SKM-1 (cell line): ENCODE measurements at regions not wholly inside any gene's neighbourhood (a gene's known extent, or its start where the extent isn't known, plus 50 kb on each side); places are given as distances from the start of the nearest gene placed in this dataset.

Source experiments
- DNase-seq: peaks from one replicate; lab custom pipeline; 2025; ENCODE audit not compliant: unreplicated experiment; lab: John Stamatoyannopoulos, UW

DNA sequence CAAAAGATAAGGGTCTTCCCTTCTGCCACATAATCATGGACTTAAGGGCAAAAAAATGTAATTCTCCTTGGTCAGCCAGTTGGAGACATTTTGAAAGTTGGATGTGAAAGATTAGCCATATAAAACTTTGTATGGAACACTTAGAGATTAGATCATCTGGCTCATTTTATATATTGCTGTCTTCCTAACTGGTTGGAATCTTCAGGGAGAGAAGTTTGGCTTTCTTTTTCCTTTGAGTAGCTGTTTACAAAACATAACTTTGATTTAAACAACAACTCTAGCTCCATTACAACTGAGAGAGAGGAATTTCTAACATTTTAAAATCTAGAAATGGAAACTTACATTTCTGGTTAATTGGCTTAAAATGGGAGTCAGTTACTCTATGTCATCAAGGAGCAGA lies 132.7 kb downstream of the RDH14 start:
- DNase-seq = no peak

DNA sequence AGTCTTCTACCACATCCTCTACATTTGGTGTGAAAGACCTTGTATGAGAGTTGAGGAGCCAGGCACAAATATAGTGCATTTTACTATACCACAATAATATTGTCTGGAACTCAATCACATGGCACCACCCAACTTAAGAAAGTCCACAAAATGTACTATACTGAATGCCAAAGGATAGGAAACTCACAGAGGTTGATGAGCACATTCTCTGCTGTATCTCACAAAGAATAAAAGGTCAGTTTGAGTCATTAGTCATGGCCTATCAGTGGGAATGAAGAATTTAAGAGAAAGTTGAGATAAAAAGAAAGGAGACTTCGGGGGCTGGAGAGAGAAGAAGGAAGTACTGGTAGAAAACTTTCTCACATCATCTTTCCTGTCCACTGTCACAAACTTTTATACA lies 134.3 kb downstream of the RDH14 start:
- no peak for DNase-seq

DNA sequence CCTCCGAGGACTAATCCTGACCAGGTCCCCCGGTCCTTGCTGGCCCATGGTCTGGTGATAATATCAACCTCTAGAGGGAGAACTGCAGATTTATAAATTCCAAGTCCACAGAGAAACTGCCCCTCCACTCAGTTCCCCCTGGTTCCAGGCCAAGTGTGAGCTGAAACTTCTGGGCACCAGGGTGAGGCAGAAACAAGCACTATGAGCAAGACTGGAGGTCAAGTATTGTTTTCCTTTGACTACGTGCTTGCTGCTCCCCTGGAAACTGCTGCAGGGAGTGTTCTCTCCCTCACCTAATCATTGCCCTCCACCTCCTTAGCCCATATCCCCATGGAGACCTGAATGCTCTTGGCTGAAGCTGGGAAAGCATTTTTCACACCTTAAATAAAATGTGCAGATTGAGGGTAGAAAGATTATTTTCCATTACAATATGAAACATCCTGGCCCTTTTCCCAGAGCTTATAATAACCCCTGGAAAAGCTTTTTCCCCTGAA lies 135.2 kb downstream of the RDH14 start:
- no peak for DNase-seq

DNA sequence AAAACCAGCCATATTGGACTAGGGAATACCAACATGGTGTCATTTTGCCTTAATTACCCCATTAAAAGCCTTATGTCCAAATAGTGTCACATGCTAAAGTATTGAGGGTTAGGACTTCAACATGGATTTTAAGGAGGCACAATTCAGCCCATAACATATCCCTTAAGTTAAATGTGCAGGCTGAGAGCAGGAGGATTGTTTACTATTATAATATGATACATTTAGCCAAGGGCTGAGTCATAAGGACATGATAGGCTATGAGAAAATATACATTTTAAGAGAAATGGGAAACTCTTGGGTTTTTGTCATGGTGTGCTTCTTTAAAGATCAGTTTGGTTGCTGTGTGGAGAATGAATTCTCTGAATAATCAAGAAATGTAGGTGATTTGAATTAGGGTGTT lies 136.8 kb downstream of the RDH14 start:
- DNase-seq = no peak

DNA sequence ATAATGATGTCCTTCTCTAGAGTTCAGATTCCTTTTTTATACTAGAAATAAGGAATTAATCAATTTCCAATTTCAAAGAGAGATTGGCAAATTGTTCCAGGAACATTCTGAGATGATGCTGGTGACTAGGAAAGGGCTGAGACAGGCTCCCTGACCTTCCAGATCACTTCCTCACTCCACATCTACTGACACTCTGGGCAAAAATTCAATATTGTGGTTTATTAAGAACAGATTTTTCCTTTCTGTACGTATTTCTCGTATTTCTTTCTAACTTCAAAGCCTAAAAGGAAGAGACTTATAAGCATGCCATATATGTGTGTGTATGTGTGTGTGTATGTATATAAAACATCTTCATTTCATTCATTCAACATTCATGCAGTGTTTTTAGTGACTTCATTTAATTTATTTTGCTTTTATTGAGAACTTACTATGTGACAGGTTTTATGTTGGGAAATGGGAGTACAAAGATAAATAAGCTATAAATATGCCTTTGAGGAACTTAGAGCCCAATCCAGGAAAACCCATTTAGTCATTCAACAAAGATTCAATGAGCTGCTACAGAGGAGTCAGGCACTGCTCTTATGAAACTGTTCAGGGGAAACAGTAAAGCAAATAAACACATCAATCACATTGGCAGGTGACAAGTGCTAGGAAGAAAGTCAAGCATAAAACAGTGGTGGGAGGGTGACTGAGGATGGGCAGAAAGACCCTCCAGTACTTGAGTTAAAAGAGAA lies 137.9 kb downstream of the RDH14 start:
- DNase-seq = no peak

DNA sequence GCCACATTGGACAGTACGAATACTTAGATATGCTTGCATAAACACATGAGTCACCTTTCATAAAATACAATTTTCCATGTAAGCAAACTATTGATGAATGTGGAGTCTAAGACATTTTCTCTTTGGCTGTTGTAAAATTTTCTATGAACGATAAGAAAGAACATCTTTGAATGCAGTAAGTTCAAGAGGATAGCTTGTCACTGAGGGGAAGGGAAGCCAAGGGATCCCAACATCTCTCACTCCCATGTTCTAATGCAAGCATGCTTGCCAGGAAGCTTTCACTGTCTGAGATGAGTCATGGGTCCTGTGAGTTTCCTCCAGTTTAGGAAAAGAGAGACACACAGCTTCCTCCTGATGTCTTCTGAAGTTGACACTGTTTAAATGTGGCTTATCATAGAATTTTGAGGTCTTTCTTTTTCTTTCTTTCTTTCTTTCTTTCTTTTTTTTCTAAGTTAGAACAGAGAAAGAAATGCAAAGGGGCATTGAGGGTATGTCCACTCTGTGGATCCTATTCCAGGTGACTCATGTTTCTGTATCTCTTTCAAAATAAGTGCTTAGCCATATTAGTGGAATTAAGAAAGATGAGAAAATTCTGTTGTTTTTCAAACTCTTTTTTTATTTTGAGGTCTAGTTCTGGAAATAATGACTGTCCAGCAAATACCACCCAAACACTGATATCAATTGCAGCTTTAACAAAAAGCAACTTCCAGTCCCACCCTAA lies 146.6 kb downstream of the RDH14 start:
- no peak for DNase-seq

DNA sequence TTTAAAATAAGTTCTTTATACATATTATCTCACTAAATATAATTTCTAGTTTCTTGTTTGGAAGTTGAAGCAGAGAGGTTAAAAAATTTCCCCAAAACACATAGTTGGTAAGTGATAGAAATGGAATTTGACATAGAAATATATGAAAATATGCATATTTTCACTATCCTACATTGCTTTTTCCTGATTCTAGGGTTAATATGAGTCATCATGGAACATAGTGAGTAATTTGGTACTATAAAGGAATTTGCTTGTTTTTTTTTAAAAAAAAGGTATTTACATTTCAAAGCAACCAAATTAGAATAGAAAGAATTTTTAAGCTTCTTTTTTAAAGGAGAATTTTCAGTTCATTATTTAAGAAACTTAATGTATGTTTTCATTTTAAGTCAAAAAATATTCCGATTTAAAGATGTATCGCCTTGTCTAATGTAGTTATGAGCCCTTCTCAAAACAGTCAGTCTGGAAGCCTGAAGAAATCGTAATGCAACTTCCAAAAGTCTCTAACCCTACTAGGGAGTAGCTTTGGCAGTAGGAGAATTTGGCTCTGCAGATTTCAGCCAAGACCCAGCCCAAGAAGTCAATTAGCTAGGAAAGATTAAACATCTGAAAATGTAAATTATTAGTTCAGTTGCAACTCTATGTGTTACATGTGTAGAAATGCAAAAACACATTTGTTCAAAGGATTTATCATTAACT lies 147.3 kb downstream of the RDH14 start:
- no peak for DNase-seq

DNA sequence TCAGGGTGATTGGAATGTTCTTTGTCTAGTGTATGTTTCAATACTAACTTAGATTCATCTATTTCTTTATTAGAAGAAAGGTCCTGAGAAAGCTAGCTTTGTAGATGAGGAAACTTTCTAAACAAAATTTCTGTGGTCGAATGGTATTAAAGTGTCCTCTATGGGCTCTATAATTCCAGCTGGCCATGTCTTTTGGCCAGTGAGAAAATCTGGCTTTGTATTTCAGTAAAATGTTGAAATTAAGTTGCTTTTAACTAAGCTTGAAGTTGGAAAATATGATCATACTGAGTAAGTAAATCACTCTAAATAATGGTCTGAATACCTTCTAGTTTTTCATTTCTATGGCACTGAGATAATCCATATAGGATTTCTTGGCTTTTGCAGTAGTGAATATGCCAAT lies 148.8 kb downstream of the RDH14 start:
- no peak for DNase-seq

DNA sequence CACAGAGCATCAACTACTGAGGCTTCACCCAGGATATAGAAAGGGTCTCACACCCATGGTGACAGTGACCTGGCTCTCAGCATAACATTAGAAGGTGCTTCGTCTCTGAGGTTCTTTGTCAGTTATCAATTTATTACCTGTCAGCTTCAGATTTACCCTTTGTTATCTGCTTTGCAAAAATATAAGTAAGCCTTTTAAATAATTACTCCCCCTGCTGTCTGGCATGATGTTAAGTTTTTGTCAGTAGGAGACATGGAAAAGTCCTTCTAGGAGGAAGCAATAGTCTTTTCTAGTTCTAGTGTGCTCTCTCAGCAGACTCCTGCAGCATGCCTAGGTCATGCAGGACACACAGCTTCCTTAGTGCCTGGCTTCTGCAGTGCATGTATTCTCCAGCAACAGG lies 149.9 kb downstream of the RDH14 start:
- no peak for DNase-seq

DNA sequence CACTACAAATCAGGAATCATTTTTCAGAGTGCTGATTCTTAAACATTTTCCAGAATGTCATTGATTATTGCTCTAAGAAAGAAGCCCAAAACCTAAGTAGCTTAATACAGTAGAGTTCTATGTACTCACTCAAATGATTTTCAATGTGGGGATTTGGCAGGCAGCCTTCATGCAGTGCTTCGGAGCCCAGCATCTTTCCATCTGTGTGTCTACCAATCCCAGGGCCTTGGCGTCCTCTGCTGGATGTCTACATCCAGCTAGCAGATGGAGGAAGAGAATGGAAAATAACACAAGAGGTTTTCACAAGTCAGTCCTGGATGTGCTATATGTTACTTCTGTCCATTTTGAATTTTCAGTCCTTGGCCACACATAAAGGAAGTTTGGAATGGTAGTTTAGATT lies 151.8 kb downstream of the RDH14 start:
- DNase-seq = no peak

DNA sequence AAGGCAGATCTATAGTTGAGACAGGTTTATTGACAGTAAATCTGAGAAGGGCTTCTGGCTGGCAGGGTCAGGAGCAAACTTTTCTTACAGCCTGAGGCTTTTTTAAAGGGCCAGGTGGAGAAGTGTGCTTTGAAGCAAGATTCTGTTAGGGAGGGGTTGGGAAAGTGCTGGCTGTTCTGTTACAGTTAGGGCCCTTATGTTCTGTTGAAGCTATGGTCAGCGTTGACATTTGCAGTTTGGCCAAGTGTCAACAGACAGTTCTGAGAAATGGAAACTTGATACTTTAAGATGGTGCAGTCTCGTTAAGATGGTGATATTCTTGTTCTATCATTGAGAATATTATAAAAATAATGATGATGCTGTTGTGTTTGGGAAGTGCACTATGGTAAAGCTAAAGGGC lies 154.2 kb downstream of the RDH14 start:
- no peak for DNase-seq

DNA sequence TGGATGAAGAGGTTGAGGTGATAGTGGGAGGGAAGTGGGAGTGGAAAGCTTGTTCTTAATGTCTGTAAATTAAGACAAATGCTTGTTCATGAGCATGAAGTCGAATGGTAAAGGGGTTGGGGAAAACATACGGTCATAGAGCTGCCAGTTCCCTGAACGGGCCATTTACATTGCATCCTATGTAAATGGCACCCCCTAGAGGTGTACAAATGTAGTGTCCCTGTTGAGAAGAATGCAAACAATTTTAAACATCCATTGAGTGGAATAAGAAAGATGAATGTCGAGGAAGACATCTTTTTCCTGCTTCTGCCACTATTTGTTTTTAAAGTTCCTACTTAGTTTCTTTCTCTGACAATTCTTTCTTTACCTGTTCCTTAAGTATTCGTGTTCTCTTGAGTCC lies 155.7 kb downstream of the RDH14 start:
- no peak for DNase-seq

DNA sequence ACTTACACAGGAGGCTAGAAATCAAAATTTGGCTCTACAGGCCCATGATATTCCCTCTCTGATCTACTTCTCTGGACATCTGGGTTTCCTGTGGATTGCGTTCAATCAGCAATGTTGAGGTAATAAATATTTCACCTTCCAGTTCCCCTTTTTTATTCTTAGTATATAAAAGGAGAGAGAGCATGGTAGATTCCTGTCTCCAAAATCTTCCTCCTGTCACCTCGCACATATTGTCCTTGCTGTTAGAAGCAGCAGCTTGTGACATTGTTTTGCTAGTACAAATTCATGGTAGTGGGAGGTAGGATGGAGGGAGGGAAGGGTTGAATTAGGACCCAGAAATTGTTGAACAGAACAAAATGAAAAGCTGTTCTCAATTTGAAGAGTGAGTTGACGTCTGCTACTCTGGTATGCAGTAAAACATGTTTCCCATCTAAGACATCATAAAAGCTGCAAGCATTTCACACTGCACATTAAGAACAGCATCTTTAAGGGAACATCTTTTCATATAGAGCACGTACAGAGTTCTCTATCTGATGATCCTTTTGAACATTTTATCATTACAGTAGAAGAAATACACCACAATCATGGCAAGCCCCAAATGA lies 156.4 kb downstream of the RDH14 start:
- DNase-seq = no peak

DNA sequence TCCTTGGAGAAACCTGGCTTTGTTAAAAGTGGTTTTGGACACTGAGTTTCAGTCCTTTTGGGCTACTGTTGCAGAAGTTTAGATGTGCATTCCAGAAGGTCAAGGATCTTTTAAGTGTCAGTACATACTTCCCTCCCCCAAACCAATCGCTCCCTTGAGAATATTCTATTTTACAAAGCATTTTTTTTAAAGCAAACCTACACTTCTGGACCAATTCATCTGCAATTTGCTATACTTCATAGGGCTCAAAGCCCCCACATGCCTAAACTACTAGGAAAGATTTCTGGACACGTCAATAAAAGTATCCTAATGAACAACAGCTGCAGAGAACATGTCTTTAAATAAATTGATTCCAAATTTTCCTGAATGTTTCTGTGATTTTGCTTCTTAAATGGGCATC lies 157.6 kb downstream of the RDH14 start:
- no peak for DNase-seq

DNA sequence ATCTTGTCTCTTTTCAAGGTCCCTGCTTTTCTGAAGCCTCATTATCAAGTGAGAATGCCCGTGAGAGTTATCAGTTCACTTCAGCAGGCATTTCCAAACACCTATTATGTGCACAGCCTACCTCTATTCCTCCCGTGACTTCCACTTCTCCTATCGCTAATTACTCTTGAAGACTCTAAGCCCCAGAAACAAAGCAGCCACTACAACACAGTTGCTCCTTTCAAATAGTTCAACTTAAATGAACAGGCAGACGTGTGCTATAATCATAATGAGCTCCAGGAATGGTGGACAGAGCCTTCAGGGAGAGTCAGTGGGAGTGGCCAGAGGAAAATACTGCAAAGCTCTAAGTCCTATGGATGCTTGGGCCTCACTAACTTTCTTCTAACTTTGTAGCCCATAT lies 159.0 kb downstream of the RDH14 start:
- DNase-seq = no peak

DNA sequence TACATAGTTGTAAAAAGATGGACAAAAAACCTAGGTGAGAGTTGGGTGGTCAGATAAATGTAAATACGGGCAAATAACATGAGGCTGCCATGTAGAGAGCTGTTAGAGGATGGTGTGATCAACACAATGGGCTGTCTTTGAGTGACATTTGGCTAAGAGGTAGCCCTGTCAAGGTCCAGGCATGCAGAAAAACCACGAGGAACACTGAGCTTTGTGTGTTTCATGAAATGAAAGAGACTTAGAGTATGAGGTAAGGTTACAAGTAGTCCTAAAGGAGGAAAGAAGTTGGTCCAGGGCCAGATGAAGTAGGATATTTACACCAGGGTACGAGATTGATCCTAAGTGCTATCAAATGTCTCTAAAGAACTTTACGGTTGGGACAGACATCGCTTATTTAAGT lies 160.9 kb downstream of the RDH14 start:
- no peak for DNase-seq

DNA sequence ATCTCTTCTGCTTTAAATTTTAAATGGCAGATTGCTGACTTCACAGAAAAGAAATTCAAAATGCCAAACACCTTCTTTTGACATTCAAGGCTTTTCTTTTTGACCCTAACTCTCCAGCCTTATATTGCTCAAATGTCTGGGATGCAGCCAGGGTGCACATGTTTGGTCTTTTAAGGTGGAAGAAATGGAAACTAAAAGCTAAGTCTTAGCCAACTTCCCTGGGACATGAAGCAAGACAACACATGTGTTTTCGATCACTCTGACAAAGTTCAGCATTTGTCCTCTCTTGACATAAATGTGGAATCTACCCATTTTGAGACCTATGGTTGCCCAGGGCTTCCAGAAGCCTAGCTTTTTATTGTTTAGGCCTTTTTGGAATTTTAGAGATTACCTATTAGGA lies 161.6 kb downstream of the RDH14 start:
- no peak for DNase-seq

DNA sequence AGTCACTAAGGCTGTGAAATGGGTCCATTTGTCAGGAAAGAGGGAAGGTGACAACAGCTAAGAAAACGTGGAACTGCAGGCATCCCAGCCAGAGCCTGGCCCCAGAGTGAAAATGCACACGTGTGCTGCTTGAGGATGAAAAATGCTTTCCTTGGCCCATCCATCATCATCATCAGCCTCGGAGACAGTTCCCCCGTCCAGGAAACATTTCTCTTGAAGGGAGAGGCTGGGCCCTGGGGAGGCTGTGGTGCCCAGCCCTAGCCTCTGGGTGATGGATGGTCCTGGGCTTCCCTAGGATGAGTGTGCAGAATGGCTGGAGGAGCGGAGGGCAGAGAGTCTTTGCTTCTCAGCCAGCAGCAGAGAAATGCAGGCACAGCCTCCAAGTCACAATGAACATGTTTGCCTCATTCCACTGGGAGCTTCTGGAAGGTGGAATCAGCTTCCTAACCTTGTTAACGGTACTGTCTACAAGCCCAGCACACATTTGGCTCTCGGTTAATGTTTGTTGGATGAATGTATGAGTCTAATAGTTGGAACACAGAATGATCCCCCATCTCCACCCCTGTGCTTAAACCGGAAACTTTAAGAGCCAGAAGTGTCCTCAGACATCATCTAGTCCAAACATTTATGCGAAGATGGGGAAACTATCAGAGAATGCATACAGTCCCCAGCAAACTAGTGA lies 164.0 kb downstream of the RDH14 start:
- DNase-seq = no peak

DNA sequence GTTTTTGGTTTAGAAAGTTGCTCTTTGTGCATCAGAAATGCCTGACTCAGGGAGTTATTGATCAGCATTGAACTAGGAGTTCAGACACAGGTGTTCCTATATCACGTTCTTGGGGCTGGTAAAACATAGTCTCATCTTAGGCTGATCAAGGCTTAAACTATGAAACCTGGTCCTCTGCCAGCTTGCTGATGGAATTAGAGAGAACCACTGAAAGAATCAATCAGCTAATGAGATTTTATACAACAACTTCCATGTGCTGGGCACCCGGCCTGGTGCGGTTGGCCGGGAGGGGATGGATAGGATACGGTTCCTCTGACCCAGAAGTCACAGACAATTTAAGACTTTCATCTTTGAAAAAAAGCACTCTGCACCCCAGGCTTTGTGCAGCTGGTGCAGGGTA lies 164.9 kb downstream of the RDH14 start:
- no peak for DNase-seq

DNA sequence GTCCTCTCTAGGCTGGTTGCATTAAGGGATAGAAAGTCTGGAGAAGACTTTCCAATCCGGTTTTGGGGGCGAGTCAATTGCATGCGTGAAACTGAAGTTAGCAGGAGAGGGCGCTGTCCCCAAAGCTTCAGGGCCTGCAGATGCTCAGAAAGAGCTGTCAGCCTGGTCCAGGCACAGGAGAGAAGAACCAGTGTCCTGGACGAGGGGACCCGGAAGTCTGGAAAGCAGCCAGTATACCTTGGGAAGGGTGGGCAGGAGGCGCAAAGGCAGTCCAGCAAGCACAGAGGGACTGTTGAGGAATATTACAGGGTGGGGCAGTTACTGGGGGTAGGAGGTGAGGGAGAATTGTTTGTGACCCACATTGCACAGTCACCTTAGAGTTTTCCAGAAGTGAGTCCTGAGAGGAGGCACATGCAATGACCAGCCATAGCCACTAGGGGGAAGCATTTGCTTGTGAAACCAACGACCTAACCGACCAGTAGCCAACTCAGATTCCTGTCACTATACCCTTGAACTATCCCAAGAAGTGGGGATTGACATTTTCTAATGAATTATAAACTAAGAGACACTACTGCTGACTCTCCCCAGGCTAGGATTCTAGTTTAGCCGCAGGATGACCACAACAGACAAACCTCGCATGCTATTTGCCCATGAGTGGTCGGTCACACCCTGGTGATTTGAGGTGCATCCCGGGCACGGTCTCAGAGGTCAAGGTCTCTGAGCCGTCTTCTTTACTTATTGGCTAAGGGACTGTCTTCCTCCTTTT lies 172.8 kb downstream of the RDH14 start:
- DNase-seq = peak; percentile 19
